Endothelial cell of umbilical vein (primary cell): ENCODE measurements at regions not wholly inside any gene's neighbourhood (a gene's known extent, or its start where the extent isn't known, plus 50 kb on each side); places are given as distances from the start of the nearest gene placed in this dataset.

Experiments
- CTCF ChIP-seq, 2 donors: IDR thresholded peaks; 1 replicate in 1 of 2; 2 replicates in 1 of 2; pipeline ENCODE4 v1.5.1; 2011; ENCODE audit warnings: low read length in 2 of 2, mild to moderate bottlenecking in 2 of 2, moderate library complexity in 2 of 2, control low read depth in 1 of 2, inconsistent platforms in 1 of 2, low read depth in 1 of 2; ENCODE audit not compliant: insufficient read depth in 1 of 2; ENCODE audit errors: extremely low read depth in 1 of 2
- EZH2 ChIP-seq: IDR thresholded peaks from 2 replicates; pipeline ENCODE4 v1.6.1; 2012; ENCODE audit warnings: borderline replicate concordance, low read depth, mild to moderate bottlenecking, moderate library complexity, low read length, inconsistent platforms; ENCODE audit not compliant: severe bottlenecking
- FOS ChIP-seq: IDR thresholded peaks from 2 replicates; pipeline ENCODE4 v1.6.1; 2011; ENCODE audit warnings: mild to moderate bottlenecking, low read length, moderate library complexity, borderline replicate concordance; ENCODE audit not compliant: insufficient read depth
- GATA2 ChIP-seq: IDR thresholded peaks from 2 replicates; pipeline ENCODE4 v1.7.0; 2011; ENCODE audit warnings: low read depth, mild to moderate bottlenecking, moderate library complexity, mixed read lengths, low read length; ENCODE audit not compliant: insufficient read length, insufficient read depth
- JUN ChIP-seq: IDR thresholded peaks from 2 replicates; pipeline ENCODE4 v1.6.1; 2011; ENCODE audit warnings: borderline replicate concordance, low read depth; ENCODE audit not compliant: insufficient read length, insufficient read depth
- MAX ChIP-seq: IDR thresholded peaks from 2 replicates; pipeline ENCODE4 v1.6.1; 2011; ENCODE audit not compliant: insufficient read depth, insufficient read length
- MYC ChIP-seq: IDR thresholded peaks from one replicate; pipeline ENCODE4 v1.6.1; 2011; ENCODE audit warnings: mild to moderate bottlenecking, low read depth, low read length
- POLR2A ChIP-seq: IDR thresholded peaks from 2 replicates; pipeline ENCODE4 v1.6.1; 2012; ENCODE audit warnings: low read depth, mild to moderate bottlenecking, control low read depth, low read length

- TF ChIP-seq POLR2A, result no peak
- no peak for TF ChIP-seq EZH2
- no peak for TF ChIP-seq JUN
- TF ChIP-seq CTCF (IDR thresholded peaks at IDR 0.05; ENCODE audit: extremely low read depth in 1 of 2, insufficient read depth in 1 of 2, low read depth in 1 of 2, low read length in 2 of 2), result no peak
- no peak for TF ChIP-seq FOS
- no peak for TF ChIP-seq MAX
- no peak for TF ChIP-seq MYC
- TF ChIP-seq GATA2, result no peak
Observed at GRCh38 chr20:19915111-19915798, 101.9 kb upstream of the NAA20 start.
